ENCODE measurements at regions not wholly inside any gene's neighbourhood (a gene's known extent, or its start where the extent isn't known, plus 50 kb on each side); places are given as distances from the start of the nearest gene placed in this dataset.
"Not testable (repeated sequence)": the region's sequence is repeated elsewhere in the genome, so short reads cannot be mapped to it uniquely, and the experiment has no call there.

DNA sequence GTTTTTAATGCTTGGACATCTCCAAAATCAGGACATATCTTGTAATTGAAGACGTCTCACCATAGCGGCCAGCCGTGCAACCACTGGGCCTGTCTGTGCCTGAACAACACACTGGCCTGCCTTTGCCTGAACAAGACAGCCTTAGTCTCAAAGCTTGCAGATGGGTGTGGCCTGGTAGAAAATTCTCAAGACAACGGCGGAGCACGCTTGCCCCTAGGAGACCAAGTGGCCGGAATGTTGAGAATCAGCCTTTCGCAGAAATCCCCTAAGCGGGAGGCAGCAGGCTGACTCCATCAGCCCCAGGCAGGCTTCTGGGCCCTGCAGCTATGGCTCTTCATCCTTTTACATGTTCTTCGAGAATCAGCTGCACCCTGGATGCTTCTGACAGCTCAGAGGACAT lies 98.0 kb upstream of the C1orf174 start:
- H3K36me3 ChIP-seq = no peaks in the 10 kb centered on the region
- intact Hi-C loops (cut with DNase I; ENCODE audit: low total_unique reads) = no loop called here
- no peaks in the 10 kb centered on the region for H3K9me3 ChIP-seq
- H3K27ac ChIP-seq = no peak overlapping the region
- peaks cover 0 to 55% of the 10 kb centered on the region in 2 donors for H3K27me3 ChIP-seq
- DNase-seq = no peak
- no peak overlapping the region for H3K4me3 ChIP-seq
- no peak for TF ChIP-seq CTCF (IDR thresholded peaks at IDR 0.05)
- no peaks in the 10 kb centered on the region for H3K4me1 ChIP-seq

DNA sequence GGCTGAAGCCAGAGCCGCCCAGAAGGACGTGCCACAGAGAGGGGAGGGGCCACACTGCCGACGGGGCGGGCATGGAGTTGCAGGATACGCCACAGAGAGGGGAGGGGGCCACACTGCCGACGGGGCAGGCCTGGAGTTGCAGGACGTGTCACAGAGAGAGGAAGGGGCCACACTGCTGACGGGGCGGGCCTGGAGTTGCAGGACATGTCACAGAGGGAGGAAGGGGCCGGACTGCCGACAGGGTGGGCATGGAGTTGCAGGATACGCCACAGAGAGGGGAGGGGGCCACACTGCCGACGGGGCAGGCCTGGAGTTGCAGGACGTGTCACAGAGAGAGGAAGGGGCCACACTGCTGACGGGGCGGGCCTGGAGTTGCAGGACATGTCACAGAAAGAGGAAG lies 99.4 kb upstream of the C1orf174 start:
- H3K9me3 ChIP-seq; H3K27ac ChIP-seq; H3K36me3 ChIP-seq; H3K4me3 ChIP-seq; intact Hi-C loops (cut with DNase I; ENCODE audit: low total_unique reads); H3K4me1 ChIP-seq: not testable (repeated sequence)
- peak in 1 of 2 donors; percentile 38 for DNase-seq
- peaks cover 0 to 42% of the 10 kb centered on the region in 2 donors for H3K27me3 ChIP-seq

DNA sequence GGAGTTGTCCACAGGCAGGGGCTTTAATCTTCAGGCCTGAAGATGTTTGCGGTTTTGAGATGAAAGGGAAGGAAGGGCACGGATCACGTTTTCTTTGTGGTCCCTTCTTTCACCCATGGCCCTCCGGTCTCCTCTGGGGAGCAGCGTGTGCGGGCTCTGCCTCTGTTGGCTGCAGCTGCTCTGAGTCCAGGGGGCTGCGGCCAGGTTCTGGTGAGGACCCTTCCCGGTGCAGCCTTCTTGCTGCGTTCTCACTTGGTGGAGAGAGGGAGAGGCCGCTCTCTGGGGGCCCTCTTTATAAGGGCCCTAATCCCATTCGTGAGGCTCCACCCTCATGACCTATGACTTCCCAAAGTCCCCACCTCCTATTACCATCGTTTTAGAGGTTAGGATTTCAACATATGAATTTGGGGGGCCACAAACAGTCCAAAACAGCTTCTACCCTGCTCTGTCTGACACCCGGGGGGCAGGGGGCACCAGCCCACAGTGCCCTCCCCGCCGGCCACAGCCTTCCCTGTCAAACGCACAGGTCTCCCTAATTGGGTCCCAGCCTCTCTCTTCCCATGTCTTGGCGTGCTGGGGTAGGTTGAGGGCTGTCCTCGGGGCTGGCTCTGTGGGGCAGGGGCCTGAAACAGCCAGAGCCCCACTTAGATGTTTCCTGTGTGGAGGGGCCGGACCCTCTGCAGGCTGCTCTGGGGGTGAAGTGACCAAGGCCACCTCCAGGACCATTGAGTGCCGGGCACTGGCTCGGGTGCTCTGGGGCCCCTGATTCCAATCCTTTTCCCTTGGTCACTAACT lies 100.1 kb upstream of the C1orf174 start:
- intact Hi-C loops (cut with DNase I; ENCODE audit: low total_unique reads) = no loop called here

GRCh38 chr1:4000811-4001251 lies 100.8 kb upstream of the C1orf174 start:
- no peaks in the 10 kb centered on the region for H3K36me3 ChIP-seq
- H3K27me3 ChIP-seq = peaks cover 0 to 48% of the 10 kb centered on the region in 2 donors
- no peaks in the 10 kb centered on the region for H3K9me3 ChIP-seq
- intact Hi-C loops (cut with DNase I; ENCODE audit: low total_unique reads) = no loop called here
- H3K4me3 ChIP-seq = no peak overlapping the region
- no peaks in the 10 kb centered on the region for H3K4me1 ChIP-seq
- TF ChIP-seq CTCF (IDR thresholded peaks at IDR 0.05) = no peak
- DNase-seq = peak in 1 of 2 donors; percentile 46
- no peak overlapping the region for H3K27ac ChIP-seq

More for the DNA sequence above, 100.1 kb upstream of the C1orf174 start:
- Histone ChIP-seq H3K36me3 (no peaks in the 10 kb centered on the region), H3K4me1 (no peaks in the 10 kb centered on the region), H3K27me3 (peaks cover 0 to 46% of the 10 kb centered on the region in 2 donors), H3K4me3 (no peak overlapping the region), H3K27ac (no peak overlapping the region), H3K9me3 (no peaks in the 10 kb centered on the region)
- peak in 1 of 2 donors; percentile 51 for DNase-seq
- TF ChIP-seq CTCF (IDR thresholded peaks at IDR 0.05) = no peak

GRCh38 chr1:4001461-4001860 lies 101.4 kb upstream of the C1orf174 start:
- no peaks in the 10 kb centered on the region for H3K9me3 ChIP-seq
- no peak for TF ChIP-seq CTCF (IDR thresholded peaks at IDR 0.05)
- H3K27ac ChIP-seq = no peak overlapping the region
- intact Hi-C loops (cut with DNase I; ENCODE audit: low total_unique reads) = no loop called here
- peaks cover 0 to 48% of the 10 kb centered on the region in 2 donors for H3K27me3 ChIP-seq
- H3K4me1 ChIP-seq = no peaks in the 10 kb centered on the region
- H3K36me3 ChIP-seq = no peaks in the 10 kb centered on the region
- peak in 1 of 2 donors; percentile 37 for DNase-seq
- H3K4me3 ChIP-seq = no peak overlapping the region

DNA sequence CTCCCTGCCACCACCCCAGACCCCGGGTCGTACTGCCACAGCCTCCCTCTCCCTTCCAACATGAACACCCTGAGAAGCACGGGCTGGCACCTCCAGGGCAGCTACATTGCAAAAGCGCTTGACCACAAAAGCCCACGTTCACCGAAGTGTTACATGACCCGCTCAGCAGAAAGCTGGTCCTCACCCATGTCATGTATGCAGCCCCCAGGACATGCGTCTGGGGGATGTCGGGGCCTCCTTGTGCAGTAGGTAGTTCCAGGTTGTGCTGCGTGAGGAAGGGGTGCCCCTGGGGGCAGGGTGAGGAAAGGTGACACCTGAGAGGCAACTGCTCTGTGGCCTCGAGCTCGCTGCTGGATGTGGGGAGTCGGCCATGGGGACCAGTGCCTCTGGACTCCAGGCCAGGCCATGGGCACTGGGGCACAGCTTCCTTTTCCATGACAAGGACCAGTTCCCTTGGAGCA lies 102.0 kb upstream of the C1orf174 start:
- H3K4me1 ChIP-seq = no peaks in the 10 kb centered on the region
- no peak overlapping the region for H3K27ac ChIP-seq
- peaks cover 0 to 43% of the 10 kb centered on the region in 2 donors for H3K27me3 ChIP-seq
- no peaks in the 10 kb centered on the region for H3K9me3 ChIP-seq
- TF ChIP-seq CTCF (IDR thresholded peaks at IDR 0.05) = no peak
- intact Hi-C loops (cut with DNase I; ENCODE audit: low total_unique reads) = no loop called here
- no peak overlapping the region for H3K4me3 ChIP-seq
- peak in 1 of 2 donors; percentile 46 for DNase-seq
- H3K36me3 ChIP-seq = no peaks in the 10 kb centered on the region

All from tibial artery (tissue), 4 donors.